Right kidney (tissue), 1 donor: ENCODE measurements at regions not wholly inside any gene's neighbourhood (a gene's known extent, or its start where the extent isn't known, plus 50 kb on each side); places are given as distances from the start of the nearest gene placed in this dataset.
A peak's percentile ranks its signal among the peaks of the same experiment; 100 is the strongest.

Experiments used
- DNase-seq: peaks from one replicate; pipeline ENCODE4 v3.0.0-alpha.2; 2016

DNA sequence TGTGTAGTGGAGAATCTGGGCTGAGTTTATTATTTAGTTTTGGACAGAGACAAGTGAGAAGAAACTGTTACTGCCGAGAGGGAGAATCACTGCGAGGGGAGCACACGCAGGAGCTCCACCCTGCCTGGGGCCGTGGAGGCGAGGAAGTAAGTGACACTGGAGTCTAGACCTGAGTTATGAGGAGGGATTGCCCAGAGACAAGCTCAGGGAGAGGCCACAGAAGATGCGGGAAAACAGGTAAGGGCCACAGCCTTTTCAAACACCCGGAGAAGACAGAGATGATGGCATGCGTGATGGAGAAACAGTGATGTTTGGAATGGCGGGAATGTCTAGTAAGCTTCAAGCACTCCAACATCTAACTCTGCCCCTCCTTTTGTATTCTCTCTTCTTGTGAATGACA is 84.1 kb downstream of the TNFSF11 start:
- no peak for DNase-seq

DNA sequence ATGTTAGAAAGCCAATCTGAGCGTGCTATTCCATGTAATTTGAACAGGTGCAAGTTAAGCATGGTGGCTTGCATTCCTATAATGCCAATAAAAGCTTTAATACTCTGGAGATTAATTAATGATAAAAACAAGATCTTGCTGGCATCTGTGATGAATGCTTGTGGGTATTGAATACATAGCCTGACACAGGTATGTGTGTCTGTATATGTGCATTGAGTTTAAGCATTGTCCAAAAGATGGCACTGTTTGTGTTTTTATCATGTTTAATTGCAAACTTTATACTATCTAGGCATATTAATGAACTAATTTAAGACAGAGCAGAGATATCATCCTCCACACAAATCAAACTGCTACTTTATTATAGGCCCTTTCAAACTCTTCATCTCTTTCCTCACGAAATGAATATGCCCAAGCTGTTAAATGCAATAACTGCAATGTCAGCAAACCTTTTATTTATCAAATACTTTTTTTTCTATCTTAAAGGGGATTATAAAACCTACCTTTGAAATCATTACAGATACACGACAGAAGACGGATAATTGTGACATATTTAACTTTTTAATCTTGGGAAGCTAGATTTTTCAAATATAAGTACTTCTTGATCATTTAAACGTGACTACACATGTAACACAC is 86.5 kb downstream of the TNFSF11 start:
- no peak for DNase-seq

DNA sequence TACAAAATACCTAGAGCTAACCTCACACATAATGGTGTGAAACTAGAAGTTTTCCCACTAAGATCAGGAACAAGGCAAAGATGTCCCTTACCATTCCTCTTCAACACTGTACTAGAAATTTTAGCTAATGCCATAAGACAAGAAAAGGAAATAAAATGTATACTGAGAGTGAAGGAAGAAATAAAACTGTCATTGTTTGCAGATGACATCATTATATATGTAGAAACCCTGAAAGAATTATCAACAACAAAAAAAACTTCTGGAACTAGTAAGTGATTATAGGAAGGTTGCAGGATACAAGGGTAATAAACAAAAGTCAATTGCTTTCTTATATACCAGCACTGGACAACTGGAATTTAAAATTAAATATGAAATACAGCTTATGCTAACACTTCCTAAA is 93.7 kb downstream of the TNFSF11 start:
- DNase-seq, result no peak

DNA sequence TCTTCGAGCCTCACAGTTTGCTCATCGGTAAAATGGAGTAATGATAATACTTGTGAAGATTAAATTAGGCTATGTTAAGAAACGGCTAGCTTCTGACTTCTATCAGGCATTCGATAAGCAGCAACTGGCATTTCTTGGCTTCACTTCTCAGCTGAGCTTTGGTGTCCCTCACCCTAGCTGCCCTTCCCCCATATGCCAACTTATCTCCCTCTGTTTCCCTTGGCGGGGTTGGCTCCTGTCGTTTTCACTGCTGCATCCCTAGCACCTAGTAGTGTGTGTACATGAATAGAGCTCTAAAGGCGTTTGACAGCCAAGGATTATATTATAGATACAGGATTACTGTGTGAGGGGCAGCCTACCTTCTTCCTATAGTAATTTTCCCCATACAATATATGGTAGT is 97.5 kb downstream of the TNFSF11 start:
- DNase-seq, result no peak

DNA sequence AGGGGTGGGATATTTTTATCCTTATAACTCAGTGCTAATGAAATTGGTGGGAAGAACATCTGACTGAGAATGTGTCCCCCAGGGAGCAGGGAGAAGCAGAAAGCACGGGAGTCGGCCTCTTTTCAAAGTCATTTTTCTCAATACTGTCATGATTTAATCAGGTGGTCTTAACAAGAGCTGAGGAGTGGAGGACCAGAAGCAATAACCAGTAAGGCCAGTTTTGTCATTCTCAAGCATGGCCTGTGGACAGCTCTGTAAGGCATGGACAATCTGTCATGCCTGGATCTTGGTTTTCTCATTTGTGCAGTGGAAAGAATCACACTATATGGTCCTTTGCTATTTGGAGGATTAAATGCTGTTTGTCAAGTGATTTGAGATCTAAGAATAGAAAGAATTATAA is 99.7 kb downstream of the TNFSF11 start:
- DNase-seq, result no peak

DNA sequence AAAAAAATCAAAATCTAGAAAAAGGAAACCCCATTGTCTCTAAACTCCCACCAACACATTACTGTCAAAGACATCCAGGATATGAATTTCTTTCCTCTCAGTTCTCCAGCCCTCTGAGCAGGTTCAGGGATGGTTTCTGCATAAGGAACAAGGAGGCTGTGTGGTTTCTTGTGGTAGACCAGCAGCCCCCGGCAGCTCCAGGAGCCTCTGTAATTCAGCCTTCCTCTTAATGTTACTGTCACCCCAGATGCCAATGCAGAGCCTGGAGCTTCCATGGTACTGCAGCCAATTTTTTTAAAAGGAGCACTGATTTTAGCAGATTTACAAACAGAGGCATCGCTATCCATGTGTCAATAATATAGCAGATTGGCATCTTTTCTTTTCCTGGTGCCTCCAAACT is 100.6 kb upstream of the FAM216B start:
- no peak for DNase-seq

DNA sequence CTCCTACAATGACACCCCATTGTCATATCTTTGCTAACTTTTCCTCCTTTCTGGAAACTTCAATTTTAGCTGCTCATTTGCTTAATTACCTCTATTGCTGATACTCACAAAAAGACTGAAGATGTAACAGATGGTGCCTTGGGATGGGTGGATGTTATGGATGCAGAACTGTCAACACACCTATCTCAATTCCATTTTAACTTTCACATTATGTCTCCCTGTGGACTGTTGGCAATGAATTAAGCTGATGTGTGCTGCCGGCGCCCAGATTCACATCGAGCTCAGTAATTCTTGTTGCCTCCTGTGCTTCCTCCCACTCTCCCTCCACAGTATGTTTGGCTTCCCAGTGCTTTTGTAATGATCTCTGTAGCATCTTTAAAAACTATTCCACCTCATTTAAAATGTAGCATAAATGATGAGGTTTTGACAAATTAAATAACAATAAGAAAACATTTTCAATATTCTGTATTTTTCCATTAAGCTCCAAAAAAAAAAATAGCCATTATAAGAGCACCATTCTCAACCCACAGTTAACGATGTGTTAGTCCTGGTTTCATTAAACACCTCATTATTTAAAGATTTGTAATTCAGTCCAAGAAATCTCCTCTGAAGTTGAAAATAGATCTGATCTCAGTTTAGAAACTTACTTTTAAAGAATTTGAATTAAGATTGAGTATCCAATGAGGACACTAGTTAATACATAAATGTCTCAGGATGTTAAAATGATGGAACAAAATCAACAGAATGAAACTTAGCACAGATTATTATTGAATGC is 99.9 kb upstream of the FAM216B start:
- no peak for DNase-seq

DNA sequence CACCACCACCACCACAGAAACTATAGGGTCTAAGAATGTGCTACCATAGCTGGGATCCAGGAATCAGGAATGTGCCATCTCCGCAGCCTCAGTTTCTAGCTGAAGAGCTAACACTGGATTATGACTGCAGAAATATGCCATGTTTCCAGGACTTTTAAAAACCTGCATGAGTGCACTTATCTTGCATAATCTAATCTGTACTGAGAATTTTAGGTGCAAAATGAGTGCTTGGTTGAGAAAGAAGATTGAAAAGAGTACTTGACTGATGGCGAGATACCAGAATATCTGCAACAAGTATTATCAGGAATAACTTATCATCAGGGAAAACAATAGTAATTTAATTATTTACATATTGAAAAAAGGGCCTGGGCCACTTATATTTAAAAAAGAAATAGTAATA is 97.2 kb upstream of the FAM216B start:
- no peak for DNase-seq

DNA sequence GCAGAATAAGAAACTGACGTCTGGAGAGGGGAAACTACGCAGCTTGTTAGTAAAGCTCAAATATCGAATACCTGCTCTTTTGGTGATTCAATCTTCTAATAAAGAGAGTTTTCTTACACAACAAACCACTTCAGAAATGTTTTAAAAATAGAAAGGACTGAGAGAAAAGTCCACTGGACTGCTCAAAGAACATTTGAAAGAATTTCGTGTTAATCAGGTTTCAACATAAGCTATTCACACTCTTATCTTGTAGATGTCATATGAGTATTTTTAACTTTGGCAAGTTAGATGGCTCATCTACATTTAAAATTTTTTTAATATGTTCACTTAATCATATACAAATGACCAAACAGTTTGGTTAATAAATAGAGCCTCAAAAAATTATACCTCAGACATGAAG is 95.6 kb upstream of the FAM216B start:
- DNase-seq, result no peak

DNA sequence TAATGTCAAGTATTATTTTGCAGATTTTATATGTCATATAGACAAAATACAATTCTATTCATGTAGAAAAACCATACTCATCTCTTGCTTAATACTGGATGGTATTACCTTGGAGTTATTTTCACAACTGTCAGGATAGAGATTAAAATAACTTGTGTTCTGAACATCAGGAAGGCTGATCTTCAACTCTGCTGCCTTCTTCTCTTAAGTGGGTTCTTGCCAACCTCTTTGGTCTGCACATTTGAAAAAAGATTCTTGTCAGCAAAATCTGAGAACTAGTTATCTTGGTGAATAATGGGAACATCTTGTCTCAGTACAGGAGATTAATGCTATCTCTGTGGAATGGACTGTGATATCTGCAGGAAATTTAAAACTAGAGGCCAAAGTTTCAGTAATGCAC is 95.2 kb upstream of the FAM216B start:
- no peak for DNase-seq

DNA sequence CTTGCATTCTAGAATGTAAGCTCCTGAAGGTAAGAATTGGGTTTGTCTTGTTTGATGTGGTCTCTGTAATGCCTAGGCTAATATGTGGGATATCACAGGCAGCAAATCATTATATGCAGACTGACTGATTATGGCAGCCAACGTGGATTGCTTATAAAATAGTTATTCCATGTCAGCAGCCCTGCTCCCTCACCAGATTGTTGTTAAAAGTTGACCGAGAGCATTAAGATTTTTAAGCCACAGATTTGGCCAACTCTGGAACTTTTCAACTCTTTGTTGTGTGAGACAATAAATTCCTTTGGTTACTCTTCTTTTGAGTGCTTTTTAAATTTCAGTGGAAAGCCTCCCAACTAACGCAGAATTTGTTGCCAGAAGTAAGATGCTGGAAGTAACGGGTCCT is 92.6 kb upstream of the FAM216B start:
- no peak for DNase-seq

DNA sequence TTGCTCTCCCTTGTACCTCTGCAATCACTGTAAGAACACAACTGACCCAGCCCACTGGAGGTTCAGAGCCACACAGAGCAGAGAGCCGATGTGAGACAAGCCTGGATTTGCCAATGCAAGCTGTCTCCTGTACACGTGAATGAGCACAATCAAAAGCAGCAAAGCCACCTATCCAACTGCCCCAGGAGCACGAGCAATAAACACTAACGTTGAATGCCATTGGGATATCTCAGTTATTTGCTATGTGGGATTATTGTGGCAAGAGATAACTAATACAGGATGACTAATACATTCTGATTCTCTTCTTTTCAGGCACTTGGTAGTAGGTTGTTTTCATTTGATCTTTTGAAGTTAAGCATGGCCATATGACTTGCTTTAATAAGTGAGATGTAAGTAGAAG is 85.2 kb upstream of the FAM216B start:
- DNase-seq, result no peak

DNA sequence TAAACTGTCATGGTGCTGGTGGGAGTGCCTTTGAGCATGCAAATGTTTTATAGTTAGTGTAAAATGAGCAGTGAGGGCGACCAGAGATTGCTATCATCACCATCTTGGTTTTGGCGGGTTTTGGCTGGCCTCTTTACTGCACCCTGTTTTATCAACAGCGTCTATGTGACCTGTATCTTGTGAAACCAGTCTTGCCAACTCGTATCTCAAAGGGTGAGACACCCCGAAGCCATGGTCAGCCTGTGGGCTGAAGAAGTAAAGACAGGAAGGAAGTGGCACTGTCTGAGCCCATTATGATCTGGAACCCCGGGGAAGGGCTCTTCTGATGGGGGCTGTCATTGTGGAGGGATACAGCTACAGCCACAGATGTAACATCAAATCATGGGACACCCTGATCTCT is 81.5 kb upstream of the FAM216B start:
- DNase-seq, result no peak

DNA sequence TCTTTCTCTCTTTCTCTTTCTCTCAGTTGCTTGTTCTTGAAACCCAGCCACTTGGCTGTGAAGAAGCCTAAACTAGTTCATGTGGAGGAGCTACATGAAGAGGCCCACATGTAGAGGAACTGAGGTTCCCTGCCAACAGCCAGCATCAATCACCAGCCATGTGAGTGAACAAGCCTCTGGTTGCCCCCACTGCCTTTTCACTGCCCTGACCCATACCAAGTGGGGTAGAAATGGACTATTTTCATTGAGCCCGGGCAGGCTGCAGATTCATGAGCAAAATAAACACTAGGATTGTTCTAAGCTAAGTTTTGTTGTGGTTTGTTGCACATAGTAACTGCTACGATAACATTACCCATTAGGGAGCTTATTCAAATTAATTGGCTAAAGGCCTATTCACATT is 78.7 kb upstream of the FAM216B start:
- DNase-seq, result peak; percentile 3

DNA sequence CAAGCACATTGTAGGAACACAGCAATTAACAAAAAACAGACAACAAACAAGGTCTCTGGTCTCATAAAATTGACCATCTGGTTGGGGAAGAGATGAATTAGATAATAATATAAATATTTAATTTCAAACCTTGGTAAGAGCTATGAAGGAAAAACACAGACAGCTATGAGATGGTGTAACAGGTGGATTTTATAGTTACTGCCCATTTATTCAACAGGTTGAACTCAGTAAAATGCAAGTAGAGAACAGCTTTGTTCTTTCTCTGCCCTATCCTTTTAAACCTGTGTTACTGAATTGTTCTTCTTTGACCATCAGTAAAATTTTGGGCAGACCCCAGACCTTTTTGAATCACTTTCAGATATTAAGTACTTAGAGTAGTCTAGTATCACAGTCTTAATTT is 77.6 kb upstream of the FAM216B start:
- DNase-seq, result no peak

DNA sequence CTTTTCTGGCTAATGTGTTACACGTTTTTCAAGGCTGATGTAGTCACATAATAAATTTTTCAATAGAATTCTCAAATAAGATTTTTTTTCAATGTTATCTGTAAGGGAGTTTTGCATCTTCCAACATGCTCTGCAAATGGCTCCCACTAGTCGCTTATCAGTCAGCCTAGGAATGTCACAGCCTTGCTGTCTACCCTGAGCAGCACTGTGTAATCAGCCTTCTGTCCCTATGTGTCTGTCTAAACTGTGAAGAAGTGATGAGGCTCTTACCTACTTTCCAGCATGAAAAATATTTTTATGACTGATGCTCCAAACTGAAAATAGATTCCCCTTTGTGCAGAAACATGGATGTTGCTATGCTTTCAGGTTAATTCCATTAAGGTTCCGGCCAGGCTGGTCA is 75.1 kb upstream of the FAM216B start:
- DNase-seq, result no peak

DNA sequence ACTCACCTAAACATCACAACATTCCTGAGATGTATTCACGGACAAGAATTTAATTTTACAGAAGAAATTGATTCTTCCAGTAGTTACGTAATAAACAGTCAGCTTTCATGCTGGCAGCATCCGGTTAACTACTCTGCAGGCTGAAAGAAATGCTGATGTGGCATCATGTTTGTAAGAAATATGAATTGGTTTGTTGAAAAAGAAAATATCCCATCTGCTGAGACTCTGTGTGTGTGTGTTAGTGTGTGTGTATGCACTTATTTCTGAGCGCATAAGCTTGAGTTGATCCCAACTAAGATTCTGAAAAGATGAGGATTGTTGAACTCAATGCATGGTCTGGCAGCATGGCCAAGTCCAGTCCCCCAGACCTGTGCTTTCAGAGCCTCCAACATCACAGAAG is 74.3 kb upstream of the FAM216B start:
- DNase-seq, result no peak

DNA sequence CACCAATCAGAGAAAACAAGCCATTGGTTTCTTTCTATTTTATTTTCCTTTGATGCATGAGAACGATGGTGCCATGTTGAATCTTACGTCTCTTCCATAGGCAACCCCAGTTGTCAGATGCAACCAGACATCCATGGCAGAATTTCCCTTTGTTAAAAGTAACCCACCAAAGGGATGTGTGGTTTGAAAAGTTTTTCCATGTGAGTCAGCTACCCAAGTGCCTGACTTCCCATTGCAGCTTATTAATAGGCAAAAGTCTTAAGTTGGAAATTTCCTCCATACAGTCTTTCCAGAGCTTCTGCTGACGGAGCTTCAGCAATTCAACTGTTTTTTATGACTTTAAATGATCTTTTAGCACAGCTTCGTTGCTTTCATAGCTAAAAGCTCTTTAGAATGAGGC is 73.8 kb upstream of the FAM216B start:
- no peak for DNase-seq

DNA sequence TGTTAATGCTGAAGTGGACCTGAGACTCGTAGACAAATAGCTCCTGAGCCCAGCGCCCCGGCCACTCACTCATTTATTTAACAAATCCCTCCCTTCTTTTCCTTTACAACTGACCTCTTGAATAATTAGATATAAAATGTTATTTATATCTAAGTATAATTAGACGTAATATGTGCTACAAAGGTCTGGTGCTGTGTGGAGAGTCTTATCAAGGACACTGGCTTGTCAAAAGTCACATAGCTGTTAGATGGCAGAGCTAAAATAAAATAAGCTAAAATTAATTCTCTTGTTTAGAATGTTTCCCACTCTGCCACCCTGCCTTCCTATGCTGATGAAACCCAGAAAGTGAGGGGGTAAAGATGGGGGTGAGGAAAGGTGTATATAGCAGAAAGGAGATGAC is 73.0 kb upstream of the FAM216B start:
- DNase-seq, result no peak

DNA sequence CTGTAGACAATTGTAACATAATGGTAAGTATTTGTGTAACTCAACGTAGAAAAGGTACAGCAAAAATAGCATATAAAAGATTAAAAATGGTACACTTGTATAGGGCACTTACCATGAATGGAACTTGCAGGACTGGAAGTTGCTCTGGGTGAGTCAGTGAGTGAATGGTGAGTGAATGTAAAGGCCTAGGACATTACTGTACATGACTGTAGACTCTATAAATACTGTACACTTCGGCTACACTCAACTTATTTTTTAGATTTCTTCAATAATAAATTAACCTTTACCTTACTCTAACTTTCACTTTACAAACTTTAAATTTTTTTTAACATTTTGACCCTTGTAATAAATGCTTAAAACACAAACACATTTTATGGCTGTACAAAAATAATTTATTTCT is 72.1 kb upstream of the FAM216B start:
- no peak for DNase-seq

DNA sequence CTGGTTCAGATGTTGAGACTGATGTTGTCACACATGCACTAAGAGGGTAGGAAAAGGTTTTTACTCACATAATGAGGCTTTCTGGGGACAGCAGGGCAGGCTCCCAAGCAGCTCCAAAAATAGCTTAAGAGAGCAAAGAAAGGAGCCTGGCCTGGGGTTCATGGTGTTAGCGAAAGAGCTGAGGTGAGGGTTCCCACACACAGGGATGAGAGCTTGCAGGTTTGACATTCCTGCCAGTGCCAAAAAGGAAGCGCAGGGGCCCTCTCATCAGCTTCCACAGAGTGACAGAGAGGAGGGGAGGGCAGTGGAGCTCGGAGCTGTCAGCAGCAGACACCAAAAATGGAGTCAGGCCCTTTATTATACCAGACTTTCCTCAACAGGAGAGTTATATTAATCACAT is 65.5 kb upstream of the FAM216B start:
- no peak for DNase-seq

DNA sequence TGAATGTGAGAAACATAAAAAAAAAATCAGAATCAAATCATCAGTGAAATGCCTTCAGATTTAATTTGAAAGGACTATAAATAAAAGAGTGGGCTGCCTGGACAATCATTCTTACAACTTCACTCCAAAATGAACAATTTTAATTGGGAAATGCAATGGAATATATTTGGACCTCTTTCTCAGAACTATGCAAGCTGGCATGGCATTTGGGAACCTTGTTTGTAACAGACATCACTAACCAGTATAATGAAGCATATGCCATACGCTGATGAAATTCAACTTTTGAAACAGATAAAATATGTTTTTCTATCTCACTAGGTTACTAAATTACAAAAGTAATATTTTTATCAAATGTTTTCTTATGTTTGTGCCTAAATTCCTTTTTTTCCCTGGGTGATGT is 64.2 kb upstream of the FAM216B start:
- no peak for DNase-seq

DNA sequence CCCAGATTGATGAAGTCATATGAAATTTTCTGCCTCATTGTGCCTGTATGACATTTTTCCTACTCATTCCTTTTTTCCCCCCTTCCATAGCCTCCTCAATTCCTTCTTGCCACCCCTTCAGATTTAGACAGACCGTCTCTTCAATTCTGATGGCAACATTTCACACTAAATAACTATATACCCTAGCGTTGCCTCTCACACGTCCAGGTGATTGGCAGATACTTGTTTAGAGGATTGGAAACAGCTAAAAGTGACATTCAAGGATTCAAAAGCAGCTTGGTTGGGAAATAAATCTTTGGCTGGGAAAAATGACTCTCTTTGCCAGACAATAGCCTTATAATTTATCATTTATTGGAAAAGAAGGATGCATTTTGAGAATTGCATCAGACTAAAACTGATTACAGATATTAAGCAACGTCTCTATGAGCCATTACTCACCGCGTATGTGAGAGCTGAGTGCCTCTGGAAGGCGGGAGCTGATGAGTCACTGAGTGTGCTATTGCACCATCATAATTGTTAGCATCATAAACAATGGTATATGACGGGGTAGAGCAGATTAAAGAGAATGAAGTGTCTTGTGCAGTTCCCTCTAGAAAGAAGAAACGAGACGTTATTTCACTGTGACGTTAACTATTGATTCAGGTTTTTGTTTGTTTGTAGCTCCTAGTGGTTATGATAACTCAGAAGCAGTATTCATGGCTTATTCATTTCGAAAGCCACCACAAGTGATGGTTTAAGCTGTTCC is 61.1 kb upstream of the FAM216B start:
- DNase-seq, result no peak

DNA sequence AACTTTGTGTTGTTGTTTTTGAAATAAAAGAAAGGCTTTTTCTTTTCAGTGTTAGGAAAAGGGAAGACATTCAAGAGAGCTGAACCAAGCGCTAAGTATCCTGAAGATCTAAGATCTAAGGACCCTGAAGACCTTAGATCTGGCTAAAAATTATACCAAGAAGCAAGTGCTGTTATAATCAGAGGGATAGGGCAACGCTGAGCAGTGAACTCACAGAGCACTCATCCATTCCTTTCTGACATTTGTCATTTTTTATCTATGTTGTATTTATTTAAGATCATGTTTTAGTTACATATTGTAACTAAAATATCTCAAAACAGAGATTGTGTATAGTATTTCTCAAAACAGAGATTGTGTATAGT is 60.5 kb upstream of the FAM216B start:
- DNase-seq, result no peak
